ENCODE measurements at regions not wholly inside any gene's neighbourhood (a gene's known extent, or its start where the extent isn't known, plus 50 kb on each side); places are given as distances from the start of the nearest gene placed in this dataset.

DNA sequence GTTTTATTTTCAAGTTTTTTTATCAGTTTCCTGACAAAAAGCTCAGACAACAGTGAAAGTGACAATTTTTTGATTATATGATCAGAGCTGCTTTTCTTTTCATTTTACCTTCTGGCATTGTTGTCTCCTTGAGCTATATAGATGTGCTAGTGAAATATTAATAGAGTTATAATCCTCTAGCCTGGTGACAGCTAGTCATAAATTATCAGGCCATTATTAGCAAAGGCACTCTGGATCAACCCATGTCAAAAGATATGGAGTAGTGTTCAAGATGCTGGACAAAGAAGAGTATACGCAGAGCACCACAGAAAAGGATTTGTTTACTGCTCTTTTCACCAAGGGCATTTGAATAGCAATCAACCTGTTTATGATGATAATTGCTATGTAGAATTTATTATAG, 1230.1 kb downstream of the HACE1 start:
- ChIA-PET POLR2A (no interaction called here), CTCF (no interaction called here)
- DNase-seq, result no peak
- no peaks in the 10 kb centered on the region for H3K9me3 ChIP-seq
- H3K27ac ChIP-seq (ENCODE audit: low read depth in 2 of 2, low read length in 1 of 2), result no peak overlapping the region
- no peak overlapping the region for H3K4me3 ChIP-seq (ENCODE audit: low read depth in 2 of 2, low read length in 1 of 2)
- no peaks in the 10 kb centered on the region for H3K4me1 ChIP-seq (ENCODE audit: control insufficient read depth in 1 of 2, insufficient read depth in 2 of 2, low read depth in 1 of 2, low read length in 1 of 2)
- no peak overlapping the region for H3K9ac ChIP-seq
- H3K79me2 ChIP-seq (ENCODE audit: insufficient read depth), result no peaks in the 10 kb centered on the region
- H3K9me2 ChIP-seq, result no peaks in the 10 kb centered on the region
- 71% methylated on average over 1 of the region's 1 CpG for WGBS (ENCODE audit: low lambda C conversion rate)
- H3F3A ChIP-seq (replicated peaks; ENCODE audit: insufficient read depth), result no peaks in the 10 kb centered on the region
- no peak overlapping the region for H3K4me2 ChIP-seq
- no peak overlapping the region for H2AFZ ChIP-seq (ENCODE audit: low read depth)
- H4K20me1 ChIP-seq (ENCODE audit: insufficient read depth), result no peaks in the 10 kb centered on the region
- TF ChIP-seq MXI1 (IDR thresholded peaks at IDR 0.05; ENCODE audit: low read depth, low read length), result no peak
- no peak for TF ChIP-seq GABPA (IDR thresholded peaks at IDR 0.05; ENCODE audit: low read depth)
- no peak for TF ChIP-seq TEAD4 (IDR thresholded peaks at IDR 0.05; ENCODE audit: borderline replicate concordance, insufficient read depth)
- no peak for TF ChIP-seq FOXJ3 (CRISPR knock-in tag; IDR thresholded peaks at IDR 0.05)
- no peak for TF ChIP-seq GATA2 (CRISPR knock-in tag; IDR thresholded peaks at IDR 0.05)
- no peak for TF ChIP-seq RFX5 (IDR thresholded peaks at IDR 0.05; ENCODE audit: low read length)
- TF ChIP-seq YY1 (IDR thresholded peaks at IDR 0.05; ENCODE audit: low read depth), result no peak
- no peak for TF ChIP-seq TCF12 (IDR thresholded peaks at IDR 0.05)
- TF ChIP-seq MEF2A (IDR thresholded peaks at IDR 0.05; ENCODE audit: borderline replicate concordance, low read depth), result no peak
- no peak for TF ChIP-seq CHD2 (IDR thresholded peaks at IDR 0.05; ENCODE audit: low read length, partially characterized antibody)
- TF ChIP-seq FOSL2 (IDR thresholded peaks at IDR 0.05; ENCODE audit: borderline replicate concordance, low read depth), result no peak
- no peak for TF ChIP-seq POLR2AphosphoS5 (IDR thresholded peaks at IDR 0.05; ENCODE audit: low read depth, low read length)
- no peak for TF ChIP-seq USF2 (IDR thresholded peaks at IDR 0.05; ENCODE audit: borderline replicate concordance, low read depth, low read length)
- TF ChIP-seq USF1 (IDR thresholded peaks at IDR 0.05; ENCODE audit: borderline replicate concordance, low read depth), result no peak
- no peak for TF ChIP-seq ZBTB33 (IDR thresholded peaks at IDR 0.05; ENCODE audit: borderline replicate concordance, low read depth)
- TF ChIP-seq NRF1 (IDR thresholded peaks at IDR 0.05; ENCODE audit: low read depth, low read length), result no peak
- no peaks in the 10 kb centered on the region for H3K36me3 ChIP-seq (replicated peaks in 1 of 2; ENCODE audit: control insufficient read depth in 1 of 2, insufficient read depth in 2 of 2, low read length in 1 of 2)
- H3K27me3 ChIP-seq (ENCODE audit: insufficient read depth), result no peaks in the 10 kb centered on the region

- H3K4me3 ChIP-seq (ENCODE audit: low read depth in 2 of 2, low read length in 1 of 2), result no peak overlapping the region
- ChIA-PET CTCF (interaction anchor here (1.4 kb wide), 1 partner anchor 48 kb away, joined by 3 read pairs; no protein-coding TSS in a partner anchor), POLR2A (no interaction called here)
- no peaks in the 10 kb centered on the region for H3K9me2 ChIP-seq
- no peaks in the 10 kb centered on the region for H3K79me2 ChIP-seq (ENCODE audit: insufficient read depth)
- H2AFZ ChIP-seq (ENCODE audit: low read depth), result no peak overlapping the region
- TF ChIP-seq NRF1 (IDR thresholded peaks at IDR 0.05; ENCODE audit: low read depth, low read length), result no peak
- TF ChIP-seq JUND (IDR thresholded peaks at IDR 0.05), result no peak
- WGBS (ENCODE audit: low lambda C conversion rate), result 59% methylated on average over 1 of the region's 1 CpG
- H3K4me2 ChIP-seq, result no peak overlapping the region
- H3K27ac ChIP-seq (ENCODE audit: low read depth in 2 of 2, low read length in 1 of 2), result no peak overlapping the region
- no peaks in the 10 kb centered on the region for H3K36me3 ChIP-seq (replicated peaks in 1 of 2; ENCODE audit: control insufficient read depth in 1 of 2, insufficient read depth in 2 of 2, low read length in 1 of 2)
- H3K27me3 ChIP-seq (ENCODE audit: insufficient read depth), result no peaks in the 10 kb centered on the region
- H3F3A ChIP-seq (replicated peaks; ENCODE audit: insufficient read depth), result no peaks in the 10 kb centered on the region
- H3K9me3 ChIP-seq, result no peaks in the 10 kb centered on the region
- no peaks in the 10 kb centered on the region for H3K4me1 ChIP-seq (ENCODE audit: control insufficient read depth in 1 of 2, insufficient read depth in 2 of 2, low read depth in 1 of 2, low read length in 1 of 2)
- no peaks in the 10 kb centered on the region for H4K20me1 ChIP-seq (ENCODE audit: insufficient read depth)
- no peak for DNase-seq
- H3K9ac ChIP-seq, result no peak overlapping the region
These were observed 1242.1 kb downstream of the HACE1 start for GRCh38 chr6:103617642-103618041.
